ENCODE measurements at regions not wholly inside any gene's neighbourhood (a gene's known extent, or its start where the extent isn't known, plus 50 kb on each side); places are given as distances from the start of the nearest gene placed in this dataset.
"Not testable (repeated sequence)": the region's sequence is repeated elsewhere in the genome, so short reads cannot be mapped to it uniquely, and the experiment has no call there.

DNA sequence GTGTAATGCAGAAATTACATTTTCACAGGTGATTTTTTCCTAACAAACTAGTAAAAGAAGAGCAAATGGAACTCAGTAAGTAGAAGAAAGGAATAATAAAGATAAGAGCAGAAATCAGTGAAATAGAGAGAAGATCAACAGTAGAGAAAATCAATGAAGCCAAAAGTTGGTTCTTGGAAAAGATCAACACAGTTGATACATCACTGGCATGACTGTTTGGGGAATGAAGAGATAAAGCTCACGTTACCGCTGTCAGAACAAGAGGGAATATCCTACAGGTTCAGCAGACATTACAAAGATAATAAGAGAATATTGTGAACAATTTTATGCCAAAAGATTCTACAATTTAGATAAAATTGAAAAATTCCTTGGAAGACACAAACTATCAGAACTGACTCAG is 146.4 kb downstream of the ACTR3B start:
- FAIRE-seq (no peak), DNase-seq (ENCODE audit: low spot score in 2 of 2) (no peak)

DNA sequence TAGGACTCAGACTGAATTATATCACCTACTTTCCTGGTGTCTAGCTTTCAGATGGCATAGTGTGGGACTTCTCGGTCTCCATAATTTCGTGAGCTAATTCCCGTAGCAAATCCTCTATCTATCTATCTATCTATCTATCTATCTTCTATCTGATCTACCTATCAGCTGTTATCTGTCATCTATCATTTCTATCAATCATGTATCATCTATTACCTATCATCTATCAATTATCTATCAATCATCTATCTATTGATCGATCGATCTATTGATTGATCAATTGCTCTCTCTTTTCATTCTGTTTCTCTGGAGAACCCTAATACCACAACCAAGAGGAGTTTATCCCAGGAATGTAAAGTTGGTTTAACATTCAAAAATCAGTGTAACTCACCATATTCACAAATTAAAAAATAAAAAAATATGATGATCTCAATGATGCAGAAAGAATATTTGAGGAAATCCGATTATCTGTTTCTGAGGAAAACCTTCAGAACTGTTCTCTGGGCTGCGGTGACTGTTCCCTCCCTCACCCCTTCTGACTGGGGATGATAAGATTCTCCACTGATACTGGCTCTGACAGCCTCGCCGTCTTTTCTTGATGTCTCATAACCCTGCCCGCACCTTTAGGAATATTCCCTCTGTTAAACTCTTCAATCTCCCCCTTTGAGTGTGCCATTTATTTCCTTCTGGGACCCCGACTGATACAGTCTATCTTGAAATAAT is 147.7 kb downstream of the ACTR3B start:
- FAIRE-seq = no peak

DNA sequence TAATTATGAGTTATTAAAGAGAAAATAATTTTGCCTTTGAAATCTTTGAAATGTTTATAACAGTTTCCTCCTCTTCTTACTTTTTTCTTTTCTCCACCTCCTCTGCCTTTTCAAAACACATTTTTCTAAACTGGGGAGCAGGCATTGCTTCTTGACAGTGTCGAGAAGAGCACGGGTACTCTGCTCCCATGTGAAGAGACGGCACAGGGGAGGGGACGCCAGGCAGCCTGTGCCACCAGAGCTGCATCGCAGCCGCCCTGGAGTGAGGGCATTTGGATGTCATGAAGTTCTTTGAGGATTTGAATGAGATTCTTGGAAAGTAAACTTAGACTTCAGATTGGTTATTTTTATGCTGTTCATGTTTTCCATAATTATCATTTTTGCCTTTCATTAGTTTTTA is 149.7 kb downstream of the ACTR3B start:
- FAIRE-seq (no peak), DNase-seq (ENCODE audit: low spot score in 2 of 2) (no peak)

More for the DNA sequence above, 147.7 kb downstream of the ACTR3B start:
- DNase-seq (ENCODE audit: low spot score in 2 of 2) = no peak

DNA sequence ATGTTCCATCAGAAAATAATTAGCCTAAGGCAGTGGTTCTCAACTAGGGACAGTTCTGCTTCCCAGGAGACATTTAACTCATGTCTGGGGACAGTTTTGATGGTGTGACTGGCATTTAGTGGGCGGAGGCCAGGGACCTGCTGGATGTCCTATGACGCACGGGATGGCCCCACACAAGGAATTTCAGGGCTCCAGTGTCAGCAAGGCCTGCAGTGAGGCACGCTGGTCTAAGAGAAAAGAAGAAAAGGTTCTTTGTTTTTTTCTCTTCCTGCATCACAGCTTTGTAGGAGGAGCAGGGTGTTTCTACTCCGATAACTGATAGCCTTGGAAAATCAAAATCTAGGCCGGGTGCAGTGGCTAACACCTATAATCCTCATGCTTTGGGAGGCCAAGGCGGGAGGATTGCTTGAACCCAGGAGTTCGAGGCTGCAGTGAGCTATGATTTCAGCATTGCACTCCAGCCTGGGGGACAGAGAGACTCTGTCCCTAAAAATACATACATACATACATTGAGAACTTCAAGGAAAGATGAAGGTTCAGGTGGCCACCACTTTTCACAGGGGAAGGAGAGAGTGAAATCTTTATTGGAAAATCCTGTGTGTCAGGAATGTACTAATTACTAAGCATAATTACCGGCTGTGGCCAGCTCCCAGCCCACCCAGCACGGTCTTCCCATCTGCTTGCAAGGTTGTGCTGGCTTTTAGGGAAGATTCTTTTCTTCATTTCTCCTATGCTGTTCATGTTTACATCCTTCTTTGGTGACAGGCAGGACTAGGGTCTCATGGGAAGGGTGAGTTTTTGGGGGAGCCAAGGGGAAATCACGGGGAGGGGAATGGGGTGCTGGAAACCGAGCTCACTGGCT is 150.4 kb downstream of the ACTR3B start:
- no peak for FAIRE-seq
- DNase-seq (ENCODE audit: low spot score in 2 of 2) = no peak

DNA sequence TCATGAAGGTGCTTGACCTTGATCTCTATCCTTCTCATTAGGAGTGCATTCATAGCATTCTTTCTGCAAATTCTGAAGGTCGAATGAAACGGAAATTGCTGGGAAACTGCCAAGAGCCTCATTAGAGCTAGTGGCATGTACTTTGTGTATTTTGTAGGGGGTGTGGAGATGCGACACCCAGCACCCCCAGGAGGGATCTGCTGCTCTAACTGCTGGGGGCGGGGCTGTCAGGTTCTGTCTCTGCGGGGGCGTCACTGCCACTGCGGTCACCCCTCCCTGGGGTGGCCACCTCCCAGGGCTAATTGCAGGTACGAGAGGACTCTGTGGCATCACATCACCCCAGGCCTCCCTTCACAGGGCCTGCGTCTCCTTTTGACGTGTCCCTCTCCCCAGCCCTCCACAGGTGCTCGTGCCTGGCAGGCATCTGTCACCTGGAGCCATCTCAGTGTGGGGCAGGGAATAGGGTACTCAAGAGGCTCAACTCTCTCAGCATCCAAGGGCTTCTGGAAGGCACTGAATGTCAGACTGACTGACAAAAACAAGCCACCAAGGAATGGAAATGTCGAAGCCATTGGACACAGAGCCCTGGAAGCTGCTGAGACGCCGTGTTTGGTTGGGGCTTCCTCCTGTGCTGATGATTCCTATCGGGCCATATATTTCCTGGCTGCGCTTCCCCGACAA is 151.1 kb downstream of the ACTR3B start:
- FAIRE-seq = no peak

DNA sequence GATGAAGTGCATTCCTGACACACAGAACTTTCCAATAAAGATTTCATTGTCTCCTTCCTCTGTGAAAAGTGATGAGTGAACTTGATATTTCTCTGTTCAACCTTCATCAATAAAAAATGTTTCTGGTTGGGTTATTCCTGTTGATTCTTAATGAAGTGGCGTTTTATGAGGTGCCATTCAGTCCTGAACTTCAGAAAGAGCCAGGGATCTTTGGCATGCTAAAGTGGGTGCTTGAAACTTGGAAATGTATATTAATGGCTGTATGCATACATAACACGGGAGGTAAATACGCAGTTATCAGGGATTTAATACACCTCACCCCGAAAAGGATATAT is 151.6 kb downstream of the ACTR3B start:
- no peak for FAIRE-seq

More for the DNA sequence above, 151.1 kb downstream of the ACTR3B start:
- DNase-seq (ENCODE audit: low spot score in 2 of 2) = no peak

DNA sequence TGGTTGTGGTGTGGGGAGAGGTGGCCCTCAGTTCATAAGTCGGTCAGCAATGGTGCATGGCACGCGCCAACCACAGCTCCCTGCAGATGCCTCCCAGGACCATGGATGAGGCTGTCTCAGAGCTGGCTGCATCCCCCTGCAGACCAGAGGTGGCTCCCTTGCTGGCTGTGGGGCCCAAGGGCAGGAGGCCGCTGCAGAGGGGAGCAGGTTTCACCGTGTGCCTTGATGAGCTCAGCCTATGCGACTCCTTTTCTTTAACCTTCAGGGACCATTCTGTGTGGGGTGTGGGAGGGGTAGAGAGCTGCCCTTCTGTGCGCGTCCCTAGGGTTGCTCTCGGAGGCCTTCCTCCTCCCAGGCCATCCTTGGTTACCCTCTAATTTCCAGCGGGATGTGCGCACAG is 152.4 kb downstream of the ACTR3B start:
- no peak for DNase-seq (ENCODE audit: low spot score in 2 of 2)
- no peak for FAIRE-seq

More for the DNA sequence above, 151.6 kb downstream of the ACTR3B start:
- no peak for DNase-seq (ENCODE audit: low spot score in 2 of 2)

DNA sequence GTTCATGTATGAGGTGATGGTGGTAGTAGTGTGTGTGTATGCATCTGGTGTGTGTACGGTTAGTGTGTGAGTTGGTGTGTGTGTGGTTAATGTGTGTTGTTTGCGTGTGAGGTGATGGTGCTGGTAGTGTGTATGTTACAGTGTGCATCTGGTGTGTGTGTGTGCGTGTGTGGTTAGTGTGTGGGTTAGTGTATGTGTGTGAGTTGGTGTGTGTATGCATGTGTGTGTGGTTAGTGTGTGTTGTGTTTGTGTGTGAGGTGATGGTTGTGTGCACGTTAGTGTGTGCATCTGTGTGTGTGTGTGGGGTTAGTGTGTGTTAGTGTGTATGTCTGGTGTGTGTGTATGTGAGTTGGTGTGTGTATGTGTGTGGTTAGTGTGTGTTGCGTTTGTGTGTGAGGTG is 153.0 kb downstream of the ACTR3B start:
- no peak for FAIRE-seq
- no peak for DNase-seq (ENCODE audit: low spot score in 2 of 2)

DNA sequence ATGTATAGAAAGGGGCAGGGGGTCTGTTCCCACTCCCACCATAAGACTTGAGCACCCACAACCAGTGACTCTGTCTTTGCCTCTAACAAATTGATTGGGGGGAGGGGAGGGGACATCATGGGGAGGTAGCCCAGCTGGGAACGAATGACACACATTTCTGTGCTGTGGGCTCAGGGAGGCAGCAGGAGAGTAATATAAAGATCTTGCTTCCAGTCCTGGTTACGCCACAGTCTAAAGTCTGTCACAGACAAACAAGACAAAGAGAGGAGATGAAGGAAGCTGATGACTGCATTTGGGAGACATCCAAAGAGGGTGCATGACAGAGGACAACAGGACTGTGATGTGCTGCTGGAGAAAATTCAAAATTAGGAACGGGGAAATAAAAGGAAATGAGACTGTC is 153.9 kb downstream of the ACTR3B start:
- DNase-seq (ENCODE audit: low spot score in 2 of 2) (no peak), FAIRE-seq (no peak)

DNA sequence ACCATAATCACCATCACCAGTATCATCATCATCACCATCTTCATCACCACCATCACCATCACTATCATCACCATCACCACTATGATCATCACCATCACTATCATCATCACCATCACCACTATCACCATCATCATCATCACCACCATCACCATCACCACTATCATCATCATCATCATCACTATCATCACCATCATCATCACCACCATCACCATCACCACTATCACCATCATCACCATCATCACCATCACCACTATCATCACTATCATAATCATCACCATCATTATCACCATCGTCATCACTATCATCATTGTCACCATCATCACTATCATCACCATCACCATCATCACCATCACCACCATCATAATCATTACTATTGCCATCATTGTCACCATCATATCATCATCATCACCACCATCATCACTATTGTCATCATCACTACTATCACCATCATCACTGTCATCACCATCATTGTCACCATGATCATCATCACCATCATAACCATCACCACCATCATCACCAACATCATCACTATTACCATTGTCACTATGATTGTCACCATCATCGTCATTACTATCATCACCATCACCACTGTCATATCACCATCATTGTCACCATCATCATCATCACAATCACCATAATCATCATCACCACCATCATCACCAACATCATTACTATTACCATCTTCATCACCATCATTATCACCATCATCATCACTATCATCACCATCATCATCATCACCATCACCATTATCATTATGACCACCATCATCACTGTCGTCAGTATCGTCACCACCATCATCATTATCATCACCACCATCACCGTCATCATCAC is 154.7 kb downstream of the ACTR3B start:
- FAIRE-seq (no peak), DNase-seq (ENCODE audit: low spot score in 2 of 2) (no peak)

DNA sequence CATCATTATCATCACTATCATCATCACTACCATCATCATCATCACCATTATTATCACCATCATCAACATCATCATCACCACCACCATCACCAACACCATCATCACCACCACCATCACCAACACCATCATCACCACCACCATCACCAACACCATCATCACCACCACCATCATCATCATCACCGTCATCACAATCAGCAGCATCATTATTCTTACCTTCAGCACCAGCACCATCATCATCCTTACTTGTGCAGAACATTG is 155.2 kb downstream of the ACTR3B start:
- DNase-seq (ENCODE audit: low spot score in 2 of 2); FAIRE-seq: not testable (repeated sequence)

DNA sequence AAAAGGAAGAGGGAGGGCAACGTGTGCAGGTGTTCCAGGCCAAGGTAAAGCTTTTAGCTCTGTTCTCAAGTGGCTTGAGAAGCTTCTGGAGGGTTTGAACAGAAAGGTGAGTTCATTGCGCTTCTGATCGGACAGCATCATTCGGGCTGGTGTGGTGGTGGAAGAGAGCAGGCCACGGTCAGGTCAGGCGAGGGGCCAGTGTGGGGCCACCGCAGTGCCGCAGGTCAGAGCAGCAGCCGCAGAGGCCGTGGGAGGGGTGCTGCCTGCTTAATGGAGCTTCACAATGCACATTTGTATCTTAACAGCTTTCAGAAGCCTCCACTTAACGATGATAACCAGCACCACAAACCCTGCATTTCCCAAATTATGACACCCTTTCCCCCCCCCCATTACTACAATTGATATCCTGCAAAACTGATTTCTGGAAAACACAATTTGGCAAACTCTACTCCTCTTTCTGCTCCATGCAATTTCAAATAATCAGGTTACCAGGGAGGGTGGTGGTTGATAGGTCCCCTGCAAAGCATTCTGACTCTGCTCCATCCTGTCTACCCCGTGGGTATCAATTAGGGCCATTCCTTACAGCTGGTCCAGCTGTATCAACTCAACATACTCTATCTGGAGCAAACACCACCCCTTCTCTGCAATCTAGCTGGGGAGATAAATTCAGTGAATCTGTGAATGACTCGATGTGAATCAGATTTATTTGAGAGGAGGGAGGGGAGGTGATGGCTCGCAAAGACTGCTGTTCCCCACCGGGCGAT is 162.9 kb downstream of the ACTR3B start:
- DNase-seq (ENCODE audit: low spot score in 2 of 2) = no peak
- FAIRE-seq = no peak

DNA sequence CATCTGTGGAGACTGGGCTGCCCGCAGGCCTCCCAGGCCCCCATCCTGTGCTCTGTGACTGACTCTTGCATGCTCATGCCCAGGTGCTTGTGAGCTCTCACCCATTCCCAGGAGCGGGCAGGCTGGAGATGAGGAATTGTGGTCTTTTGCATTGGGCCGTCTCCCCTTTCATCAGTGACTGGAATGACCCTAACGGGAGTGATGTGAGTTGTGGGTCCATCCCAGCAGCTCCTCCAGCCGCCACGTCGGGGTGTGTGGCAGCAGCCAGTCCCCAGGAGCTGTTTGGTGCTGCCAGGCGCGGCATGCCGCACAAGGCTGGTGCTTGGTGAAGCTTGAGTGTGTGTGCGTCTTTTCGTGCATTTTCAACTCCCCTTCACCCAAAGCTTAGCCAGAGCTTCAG is 164.2 kb downstream of the ACTR3B start:
- no peak for FAIRE-seq
- no peak for DNase-seq (ENCODE audit: low spot score in 2 of 2)

DNA sequence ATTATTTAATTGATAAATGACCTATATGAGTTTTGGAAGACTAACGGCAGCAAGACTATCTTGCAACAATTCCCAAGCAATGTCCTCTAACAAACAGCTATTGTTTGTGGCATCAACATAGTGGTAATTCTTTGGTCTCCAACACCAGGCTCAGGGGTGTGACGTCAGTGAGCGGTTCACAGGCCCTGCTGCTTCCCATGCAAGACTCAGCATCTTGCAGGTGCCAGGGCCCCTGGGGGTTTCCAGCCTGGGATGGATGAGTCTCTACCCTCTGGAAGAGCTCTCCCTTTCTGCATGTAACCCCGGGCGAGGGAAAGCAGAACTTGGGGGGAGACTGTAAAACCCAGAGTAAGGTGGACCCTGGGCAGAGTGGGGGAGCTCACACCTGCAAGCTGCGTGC is 164.7 kb downstream of the ACTR3B start:
- DNase-seq (ENCODE audit: low spot score in 2 of 2) = peak; percentile 41 to 71
- no peak for FAIRE-seq

DNA sequence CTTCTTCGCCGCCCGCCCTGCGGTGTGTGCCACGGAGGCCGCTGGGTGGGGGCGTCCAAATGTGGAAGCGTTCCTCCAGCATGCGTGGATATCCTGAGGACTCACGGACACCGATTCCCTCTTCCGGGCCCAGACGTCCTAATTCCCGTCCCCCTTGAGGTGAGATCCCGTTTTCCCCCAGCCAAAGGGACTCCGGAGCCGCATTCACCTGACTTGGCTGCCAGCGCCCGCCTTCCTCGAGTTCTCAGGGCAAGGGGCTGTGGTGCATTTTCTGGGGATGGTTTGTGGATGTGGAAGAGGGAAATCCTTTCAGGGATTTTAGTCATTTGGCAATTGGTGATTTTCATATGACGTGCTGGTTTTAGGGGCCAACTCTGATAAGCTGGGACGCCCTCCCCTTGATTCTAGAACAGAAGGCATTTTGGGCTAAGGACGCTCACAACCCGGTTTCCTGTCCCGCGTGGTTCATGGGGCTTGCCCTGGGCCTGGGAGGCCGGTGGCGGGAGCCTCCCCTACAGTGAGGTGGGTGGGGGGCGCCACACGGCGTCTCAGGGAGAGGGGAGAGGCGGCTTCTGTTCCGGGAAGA is 165.4 kb downstream of the ACTR3B start:
- peak; percentile 30 to 37 for DNase-seq (ENCODE audit: low spot score in 2 of 2)
- no peak for FAIRE-seq

DNA sequence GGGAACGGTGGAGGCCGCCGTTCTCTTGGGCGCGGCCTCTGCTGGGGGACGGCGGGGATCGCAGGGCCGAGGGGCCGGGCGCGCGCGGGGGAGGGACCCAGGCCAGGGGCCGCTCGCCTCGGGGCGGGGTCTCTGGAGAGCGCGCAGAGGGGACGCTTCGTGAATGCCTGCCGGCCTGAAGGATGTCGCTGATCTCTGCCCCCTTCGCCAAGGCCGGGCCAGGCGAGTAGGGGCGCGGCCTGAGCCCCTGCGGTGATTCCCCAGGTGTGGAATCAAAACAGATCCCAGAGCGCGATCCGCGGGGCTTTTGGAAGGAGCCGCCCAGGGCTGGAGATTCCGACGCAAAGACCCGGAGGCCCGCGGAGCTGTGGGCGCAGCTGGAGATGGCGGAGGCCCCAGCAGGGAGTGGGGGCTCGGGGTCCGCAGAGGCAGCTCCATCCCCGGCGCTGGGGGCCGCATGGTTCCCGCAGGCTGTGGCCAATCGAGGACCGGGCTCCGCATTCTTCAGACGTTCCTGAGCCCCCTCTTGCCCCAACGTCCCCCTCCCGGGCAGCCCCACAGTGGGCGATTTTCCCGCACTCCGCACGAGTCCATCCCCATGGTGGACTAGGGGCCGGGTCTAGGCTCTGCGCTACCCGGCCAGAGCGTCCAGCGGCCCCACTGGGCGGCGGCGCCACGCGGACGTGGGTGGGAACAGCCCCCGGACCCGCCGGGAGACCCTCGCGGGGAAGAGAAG is 166.0 kb downstream of the ACTR3B start:
- DNase-seq (ENCODE audit: low spot score in 2 of 2) (peak; percentile 35 to 54), FAIRE-seq (no peak)

DNA sequence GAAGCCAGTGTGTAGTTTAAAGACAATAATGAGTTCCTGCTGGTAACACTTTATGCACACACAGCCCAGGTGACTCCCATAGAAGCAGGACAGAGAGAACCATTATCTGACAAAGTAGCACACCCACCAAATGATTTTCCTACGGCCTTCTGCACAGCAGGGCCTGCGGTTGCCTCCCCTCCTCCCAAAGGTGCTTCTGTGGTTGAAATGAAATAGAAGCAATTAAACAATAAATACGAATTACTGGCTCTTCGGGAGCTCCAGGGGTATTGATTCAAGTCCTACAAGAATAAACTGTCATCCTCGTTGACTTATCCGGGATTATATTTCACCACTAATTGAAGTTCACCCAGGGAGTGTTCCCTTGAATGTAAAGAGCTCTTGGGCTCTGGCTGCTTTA is 172.1 kb downstream of the ACTR3B start:
- FAIRE-seq (no peak), DNase-seq (ENCODE audit: low spot score in 2 of 2) (no peak)

DNA sequence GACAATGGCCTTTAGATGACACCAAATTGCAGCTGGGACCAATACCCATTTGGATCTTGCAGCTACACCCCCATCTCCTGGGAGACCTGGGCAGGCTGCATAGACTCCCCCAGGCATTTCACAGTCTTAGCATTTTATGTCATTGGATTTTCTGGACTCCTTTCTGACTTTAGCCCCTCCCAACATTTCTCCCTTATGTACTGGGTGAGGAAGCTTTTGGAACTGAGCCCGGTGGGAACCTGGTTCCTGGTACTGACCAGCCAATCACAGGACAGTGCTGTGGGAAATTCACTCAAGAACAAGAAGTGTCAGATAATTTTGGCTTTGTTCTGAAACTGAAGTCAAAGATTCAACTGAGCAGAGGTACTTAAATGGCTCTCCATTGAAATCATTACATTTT is 177.7 kb downstream of the ACTR3B start:
- DNase-seq (ENCODE audit: low spot score in 2 of 2) (no peak), FAIRE-seq (no peak)

DNA sequence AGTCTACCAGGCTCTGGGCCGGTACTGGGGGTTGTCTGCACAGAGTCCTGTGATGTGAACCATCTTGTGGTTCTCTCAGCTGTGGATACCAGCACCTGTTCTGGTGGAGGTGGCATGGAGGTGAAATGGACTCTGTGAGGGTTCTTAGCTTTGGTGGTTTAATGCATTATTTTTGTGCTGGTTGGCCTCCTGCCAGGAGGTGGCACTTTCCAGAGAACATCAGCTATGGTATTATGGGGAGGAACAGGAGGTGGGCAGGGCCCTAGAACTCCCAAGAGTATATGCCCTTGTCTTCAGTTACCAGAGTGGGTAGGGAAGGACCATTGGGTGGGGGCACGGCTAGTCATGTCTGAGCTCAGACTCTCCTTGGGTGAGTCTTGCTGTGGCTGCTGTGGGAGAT is 187.1 kb downstream of the ACTR3B start:
- DNase-seq (ENCODE audit: low spot score in 2 of 2); FAIRE-seq: not testable (repeated sequence)

Data from frontal cortex (tissue), 3 donors.